SK-MEL-5 (cell line): ENCODE measurements at regions not wholly inside any gene's neighbourhood (a gene's known extent, or its start where the extent isn't known, plus 50 kb on each side); places are given as distances from the start of the nearest gene placed in this dataset.

Source experiments
- DNase-seq: peaks from one replicate; pipeline ENCODE4 v3.0.0-alpha.2; 2016; ENCODE audit warnings: low read depth, low spot score
- in situ Hi-C: cut with HindIII; loops from 2 replicates; pipeline ENCODE4 v1.10.0; 2016; ENCODE audit warnings: low sequenced_read_pairs, high pct_unique_total_duplicates, low pct_unique_long_range_greater_than_20kb

DNA sequence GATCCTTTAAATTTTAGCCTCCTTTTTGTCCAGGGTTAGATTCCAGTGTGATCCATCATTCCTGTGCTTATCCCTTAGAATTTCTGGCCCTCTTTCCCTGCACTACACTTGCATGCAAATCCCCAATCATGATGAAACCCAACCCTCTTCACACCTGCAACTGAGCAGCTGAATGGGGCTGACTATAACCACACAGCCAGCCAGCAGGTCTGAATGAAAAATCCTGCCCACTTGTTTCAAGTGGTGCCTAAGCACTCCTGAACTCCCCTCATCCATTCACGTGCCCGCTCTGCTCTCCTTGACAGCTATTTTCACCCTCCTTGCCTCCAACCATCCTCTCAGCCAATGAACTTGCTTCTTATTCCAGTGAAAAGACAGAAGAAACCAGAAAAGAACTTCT, 80.5 kb upstream of the AFF3 start:
- in situ Hi-C loops, result no loop called here
- DNase-seq, result no peak

DNA sequence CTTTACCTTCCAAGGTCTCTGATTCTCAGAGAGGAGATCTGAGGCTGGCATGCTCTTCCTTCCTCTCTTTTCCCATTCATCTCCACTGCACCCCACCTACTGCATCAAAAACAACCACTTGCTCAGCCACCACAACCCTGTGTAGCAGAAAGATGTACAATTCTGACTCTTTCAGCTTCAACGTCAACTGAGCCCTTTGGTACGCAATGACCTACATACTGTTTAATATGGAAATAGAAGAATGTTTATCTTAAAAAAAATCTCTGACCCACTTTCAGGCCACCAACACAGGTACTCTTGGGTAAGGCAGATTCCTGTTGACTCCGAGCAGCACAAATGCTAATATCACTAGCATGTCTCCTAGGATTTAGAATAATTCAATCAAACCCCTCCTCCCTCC, 76.2 kb upstream of the AFF3 start:
- in situ Hi-C loops, result no loop called here
- no peak for DNase-seq

DNA sequence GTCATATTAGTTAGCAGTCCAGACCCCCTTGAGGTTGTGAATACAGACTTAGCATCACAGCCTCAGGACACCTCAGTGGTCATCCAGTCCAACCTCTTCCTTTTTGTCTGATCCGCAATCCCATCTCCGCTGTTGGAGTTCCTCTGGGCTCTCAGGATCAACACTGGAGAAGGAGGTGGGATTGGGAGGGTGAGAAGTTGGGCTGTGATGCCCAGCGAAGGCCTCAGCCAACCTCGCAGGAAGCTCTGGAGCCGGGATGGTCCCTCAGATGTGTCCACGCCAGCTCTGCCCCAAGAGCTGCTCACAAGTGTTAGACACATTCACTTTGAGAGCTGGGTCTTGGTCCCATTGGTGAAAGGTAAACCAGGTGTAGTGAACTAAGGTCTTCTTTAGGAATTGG, 74.9 kb upstream of the AFF3 start:
- in situ Hi-C loops, result no loop called here
- no peak for DNase-seq

DNA sequence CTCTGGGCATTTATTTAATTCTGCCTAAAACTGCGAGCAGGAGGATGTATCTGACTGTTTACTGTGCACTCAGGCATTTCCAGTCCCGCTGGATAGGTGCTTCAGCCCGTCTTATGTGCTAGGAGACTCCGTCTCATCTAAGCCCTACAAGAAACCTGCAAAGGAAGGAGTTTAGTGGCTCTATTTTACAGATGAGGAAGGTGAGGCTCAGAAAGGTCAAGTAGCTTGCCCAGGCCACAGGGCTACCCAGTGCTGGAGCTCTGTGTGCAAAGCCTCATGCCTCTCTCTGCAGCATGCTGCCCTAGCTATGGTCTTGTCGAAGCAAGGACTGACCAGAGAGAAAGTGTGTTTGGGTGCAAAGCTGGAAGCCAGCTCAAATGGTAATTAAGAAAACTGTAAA, 73.6 kb upstream of the AFF3 start:
- no peak for DNase-seq
- in situ Hi-C loops, result no loop called here

DNA sequence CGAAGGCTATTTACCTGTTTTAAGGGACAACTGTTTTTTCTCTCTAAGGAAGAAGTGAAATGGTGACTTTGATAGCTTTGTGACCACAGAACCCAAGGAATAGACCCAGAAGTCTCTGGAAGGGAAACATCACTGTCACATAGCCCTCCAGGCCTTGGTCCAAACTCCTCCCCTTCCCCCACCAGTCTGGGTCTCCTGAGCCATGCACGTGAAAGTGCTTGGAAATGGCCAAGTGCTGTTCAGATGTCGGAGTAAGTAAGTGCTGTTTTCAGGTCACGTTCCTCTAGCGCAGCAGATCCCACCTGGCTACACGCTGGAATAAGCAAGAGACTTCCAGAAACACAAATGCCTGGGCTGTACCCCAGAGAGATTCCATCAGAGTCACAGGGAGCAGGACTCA, 73.0 kb upstream of the AFF3 start:
- in situ Hi-C loops, result no loop called here
- no peak for DNase-seq

DNA sequence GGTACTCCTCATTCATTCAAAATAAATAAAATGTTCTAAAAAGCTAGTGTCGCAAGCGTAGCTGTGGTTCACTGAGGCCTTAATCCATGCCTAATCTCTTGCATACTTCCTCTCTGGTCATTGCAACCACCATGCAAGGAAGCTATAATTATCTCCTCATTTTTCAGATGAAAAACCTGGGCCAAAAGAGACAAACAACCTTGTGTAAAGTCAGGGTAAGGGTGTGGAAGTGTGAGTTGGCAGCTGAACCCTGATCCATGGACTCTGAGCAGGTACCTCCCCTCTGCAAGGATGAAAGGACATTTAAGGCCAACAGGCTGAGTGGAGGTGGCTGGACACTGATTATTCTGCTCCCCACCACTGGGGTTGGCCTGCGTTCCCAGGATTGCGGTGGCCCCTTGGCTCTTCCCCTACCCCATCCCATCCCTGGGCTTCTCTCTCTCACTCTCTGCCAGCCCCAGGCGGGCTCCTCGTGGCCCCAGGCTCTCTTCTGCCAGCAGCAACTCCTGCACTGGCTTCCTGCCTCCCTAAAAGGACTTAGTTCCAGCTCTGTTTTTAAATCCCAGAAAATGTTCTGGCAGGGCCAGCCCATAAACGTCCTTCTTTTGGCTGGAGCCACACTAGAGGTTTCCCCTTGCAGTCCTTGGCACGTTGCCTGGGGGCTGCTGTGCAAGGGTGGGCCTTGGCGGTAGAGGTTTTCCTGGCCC, 72.0 kb upstream of the AFF3 start:
- in situ Hi-C loops, result no loop called here
- no peak for DNase-seq

DNA sequence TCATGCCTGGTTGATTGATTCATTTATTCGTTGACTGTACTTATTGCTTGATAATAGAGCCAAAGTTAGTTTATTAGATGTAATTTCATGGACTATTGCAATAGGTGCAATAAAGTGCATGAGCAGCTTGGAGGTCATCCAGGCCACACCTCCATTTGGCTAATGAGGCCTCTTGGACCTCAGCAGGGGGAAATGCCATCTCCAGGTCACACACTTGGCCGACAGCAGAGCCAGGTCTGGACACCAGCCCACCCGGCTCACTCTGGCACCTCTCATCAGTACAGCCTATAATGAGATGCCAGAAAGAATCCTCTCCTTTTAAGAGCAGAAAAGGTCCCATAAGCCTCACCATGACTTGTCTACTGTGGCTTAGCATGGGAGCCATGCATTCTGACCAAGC, 71.2 kb upstream of the AFF3 start:
- in situ Hi-C loops, result no loop called here
- DNase-seq, result no peak

DNA sequence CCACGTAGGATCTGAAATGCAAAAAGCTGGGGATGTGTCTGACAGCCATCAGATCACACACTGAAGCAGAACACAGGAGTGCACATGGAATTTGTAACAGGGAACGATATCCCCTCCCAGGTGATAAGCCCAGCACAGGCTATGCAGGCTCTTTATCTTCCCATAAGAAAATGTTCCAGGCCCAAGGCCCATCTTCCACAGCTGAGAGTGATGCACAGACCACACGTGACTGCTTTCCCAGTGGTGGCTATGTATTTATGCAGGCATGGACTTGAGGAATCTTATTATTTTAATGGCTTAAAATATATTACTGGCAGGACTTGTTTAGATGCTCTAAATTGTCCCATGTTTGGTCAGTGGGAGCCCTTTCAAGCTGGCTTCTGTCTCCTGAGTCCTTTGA, 70.5 kb upstream of the AFF3 start:
- in situ Hi-C loops, result no loop called here
- DNase-seq, result no peak

DNA sequence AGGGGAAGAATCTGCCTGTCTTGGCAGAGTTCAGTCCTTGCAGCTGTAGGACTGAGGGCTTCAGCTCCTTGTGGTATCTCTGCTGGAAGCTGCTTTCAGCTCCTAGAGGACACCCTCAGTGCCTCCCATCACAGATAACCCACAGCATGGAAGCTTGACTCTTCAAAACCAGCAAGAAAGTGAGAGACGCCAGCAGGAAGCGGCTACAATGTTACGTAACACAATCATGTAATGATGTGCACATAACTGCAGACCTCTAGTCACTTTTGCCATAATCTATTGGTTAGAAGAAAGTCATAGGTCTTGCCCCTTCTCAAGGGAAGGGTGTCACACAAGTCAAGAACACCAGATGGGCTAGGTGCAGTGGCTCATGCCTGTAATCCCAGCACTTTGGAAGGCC, 69.1 kb upstream of the AFF3 start:
- in situ Hi-C loops, result no loop called here
- no peak for DNase-seq

DNA sequence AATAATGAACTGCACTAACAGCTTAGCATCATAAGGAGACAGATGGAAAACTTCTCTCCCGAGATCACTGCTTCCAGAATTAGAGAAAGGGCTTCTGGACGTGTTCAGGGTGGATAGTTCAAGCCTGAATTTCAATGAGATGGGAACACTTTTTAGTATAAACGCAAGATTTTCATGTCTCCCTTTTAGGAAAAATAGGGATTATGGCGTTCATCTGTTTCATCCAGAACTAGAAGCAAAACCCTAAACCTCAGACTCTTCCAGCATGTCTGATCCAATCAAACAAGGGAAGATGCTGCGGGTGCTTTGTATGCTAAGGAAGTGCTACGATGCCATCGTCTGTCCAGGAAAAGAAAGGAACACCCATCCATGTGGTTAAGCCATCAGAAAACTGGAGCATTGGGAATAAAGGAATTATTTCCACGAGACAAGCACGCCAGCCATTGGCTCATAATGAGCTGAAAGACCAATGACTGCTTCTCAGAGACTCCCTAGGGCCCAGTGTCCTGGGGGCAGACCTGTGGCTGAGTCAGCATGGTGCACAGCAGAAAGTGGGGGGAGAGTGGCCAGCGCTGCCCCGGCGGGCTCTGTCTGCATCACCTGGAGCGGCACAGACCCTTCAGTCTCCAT, 65.9 kb upstream of the AFF3 start:
- DNase-seq, result peak; percentile 24
- in situ Hi-C loops, result no loop called here

DNA sequence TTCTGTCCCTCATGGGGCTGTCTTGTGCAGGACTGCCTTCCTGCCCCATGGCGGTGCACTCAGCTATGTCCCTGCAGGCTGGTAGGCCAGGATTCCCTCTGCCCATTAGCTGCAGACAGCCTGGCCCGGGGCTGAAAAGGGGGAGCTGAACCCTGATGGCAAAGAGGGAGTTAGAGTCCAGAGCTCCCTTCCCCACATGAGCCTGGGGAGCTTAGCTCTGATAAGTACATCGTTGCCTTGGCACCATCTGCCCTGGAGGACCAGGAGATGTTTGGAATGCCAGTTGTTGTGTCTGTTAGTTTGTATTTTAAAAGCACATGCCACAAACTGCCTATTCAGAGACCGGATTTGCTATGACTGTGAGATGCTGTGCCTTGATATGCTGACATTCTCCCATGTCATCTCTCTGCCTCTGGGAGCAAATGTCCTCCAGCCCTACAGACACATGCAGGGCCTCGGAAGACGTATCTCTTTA, 65.1 kb upstream of the AFF3 start:
- in situ Hi-C loops, result no loop called here

DNA sequence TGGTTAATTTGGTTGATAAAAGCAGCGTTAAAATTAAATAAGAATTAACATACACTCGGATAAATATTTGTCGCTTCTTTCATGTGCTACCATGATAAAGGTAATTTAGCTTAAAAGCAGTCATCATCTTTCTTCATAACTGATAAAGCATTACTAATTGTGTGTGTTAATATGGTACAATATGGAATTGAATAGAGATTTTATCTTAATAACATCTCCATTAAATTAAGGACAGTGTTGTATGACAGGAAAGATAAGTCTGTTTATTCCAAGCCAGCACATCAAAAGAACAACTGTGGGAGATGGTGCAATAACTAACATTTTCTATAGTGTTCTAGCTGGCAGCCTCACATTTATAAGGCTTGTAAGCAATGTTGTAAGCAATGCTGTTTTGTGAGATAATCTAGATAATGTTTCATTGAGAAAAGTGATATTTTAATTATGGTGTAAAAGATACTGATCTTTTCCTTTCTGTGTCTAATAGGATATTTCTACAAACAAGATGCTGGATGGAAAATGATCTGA, 64.4 kb upstream of the AFF3 start:
- DNase-seq, result no peak
- in situ Hi-C loops, result no loop called here

More for the DNA sequence above, 65.1 kb upstream of the AFF3 start:
- DNase-seq, result no peak

DNA sequence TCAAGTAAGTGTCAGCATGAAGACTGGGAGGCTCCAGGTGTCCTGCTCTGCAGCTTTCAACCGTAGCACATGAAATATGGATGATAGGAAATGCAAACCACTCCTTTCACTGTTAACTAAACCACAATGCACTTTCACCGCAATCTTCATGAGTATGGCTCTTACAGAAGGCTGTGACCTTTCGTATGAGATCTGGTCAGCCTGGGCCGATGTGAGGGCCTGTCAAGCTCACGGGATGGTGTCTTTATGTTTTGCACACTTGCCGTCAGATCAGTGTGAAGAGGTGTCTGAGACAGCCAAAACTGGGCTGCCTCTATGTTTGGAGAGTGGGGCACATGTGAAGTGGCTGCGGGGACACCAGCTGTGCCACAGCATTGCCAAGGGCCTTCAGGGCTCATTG, 62.8 kb upstream of the AFF3 start:
- in situ Hi-C loops, result no loop called here

DNA sequence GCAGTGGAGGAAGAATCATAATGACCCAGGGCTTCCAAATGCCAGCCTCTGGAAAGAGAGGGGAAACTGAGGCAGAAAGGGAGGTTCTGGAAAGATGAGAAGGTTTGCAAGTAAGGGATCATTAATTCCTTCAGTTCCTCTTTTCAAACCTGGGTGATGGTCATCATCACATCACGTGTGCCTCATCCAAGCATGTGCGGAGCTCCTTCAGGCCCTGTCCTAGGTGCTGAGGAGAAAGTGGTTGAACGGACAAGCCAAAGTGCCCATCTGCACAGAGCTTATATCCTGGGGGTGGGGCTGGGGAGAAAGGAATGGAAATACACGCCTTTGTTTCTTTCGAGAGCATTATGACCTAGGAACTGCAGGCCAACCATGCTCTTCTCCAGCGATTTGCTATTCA, 60.2 kb upstream of the AFF3 start:
- no peak for DNase-seq
- in situ Hi-C loops, result no loop called here

More for the DNA sequence above, 62.8 kb upstream of the AFF3 start:
- no peak for DNase-seq

DNA sequence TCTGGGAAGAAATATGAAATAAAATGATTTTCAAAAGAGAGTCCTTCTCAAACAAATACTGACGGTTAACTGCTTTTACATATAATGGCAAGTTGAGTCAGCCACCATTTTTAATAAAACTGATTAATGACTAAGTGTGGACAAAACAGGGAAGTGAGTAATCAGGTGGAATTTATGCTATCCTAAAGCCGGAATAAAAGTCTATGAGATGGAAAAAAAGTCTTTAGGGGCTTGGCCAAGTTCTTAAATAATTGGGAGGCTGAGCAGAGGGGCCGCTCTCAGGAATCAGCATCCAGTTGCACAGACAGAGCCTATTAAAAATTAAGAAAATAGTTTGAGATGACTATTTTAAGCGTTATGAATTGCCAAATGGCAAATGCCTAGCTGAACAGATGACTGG, 58.6 kb upstream of the AFF3 start:
- no peak for DNase-seq
- in situ Hi-C loops, result no loop called here

DNA sequence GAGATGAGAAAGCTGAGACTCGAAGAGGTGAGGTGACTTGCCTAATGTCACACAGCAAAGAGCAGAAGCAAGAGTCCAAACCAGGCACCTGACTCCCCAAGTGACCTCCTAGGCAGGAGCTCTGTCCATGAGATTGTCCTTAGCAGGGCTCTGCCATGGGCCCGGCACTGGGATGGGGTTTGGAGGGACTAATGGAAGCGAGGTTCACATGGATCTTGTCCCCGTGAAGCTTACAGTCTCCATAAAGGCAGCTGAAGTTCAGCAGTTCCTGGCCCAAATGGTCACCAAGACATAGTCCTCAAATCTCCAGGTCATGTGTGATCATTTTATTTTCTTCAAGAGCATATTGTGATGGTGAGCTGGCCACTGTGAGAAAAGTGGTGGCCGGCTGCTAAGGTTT, 57.0 kb upstream of the AFF3 start:
- DNase-seq, result no peak
- in situ Hi-C loops, result no loop called here

DNA sequence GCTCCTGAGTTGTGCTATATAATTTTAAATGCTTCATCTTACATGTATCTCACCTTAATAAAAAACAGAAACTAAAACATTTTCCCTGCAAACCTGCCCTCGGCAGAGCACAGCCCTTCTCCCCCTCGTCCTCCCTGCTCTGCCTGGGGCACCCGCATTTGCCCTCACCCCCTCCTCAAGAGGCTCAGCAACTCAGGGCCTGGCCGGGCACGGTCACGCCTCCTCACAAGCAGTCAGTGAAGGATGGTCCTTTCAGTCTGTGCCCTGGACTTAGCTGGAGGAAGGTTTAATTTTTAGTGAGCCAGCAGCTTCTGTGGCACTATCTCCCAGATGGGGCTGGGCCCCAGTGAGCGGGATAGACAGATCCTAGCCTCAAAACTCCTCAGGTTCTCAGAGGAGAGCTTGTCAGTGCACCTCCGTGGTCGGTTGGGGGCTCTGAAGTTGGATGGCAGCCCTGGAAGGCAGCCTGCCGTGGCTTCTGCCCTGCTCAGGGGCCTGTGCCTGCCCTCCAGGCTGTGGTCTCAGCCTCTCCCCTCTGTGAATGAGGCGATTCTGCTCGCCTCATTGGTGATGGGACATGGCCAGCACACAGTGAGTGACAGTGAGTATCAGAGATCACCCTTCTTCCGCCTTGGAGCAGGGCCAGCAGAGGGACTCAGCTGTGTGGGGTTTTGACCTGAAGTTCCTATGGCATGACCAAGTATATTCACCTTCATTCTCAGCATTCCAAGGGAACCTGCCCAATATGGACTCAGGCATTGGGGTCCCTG, 56.3 kb upstream of the AFF3 start:
- in situ Hi-C loops, result no loop called here
- DNase-seq, result no peak

DNA sequence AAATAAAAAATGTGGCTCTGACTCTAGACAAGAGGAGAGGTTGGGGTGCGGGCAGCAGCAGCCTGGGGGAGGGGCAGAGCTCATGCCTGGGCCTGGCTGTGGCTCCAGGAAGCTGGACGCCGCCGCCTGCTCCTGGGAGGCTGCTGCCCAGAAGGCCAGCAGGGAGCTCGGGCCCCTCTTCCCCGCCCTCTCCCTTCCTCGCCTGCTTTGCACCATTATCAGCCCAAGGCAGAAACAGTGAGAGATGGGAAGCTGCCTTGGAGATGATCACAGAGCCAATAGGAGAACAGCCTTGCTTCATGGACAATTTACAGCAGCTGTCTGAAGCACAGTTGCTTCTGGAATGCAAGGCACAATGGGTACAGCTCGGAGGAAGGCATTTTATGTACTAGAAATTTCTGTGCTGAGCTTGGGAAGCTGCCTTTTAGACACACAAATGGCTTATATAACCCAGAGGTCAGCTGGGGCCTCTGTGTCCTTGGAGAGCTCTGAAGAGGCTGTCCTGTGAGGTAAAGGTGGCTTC, 55.3 kb upstream of the AFF3 start:
- in situ Hi-C loops, result no loop called here
- DNase-seq, result no peak
